Ovary (tissue), 3 donors: ENCODE measurements at regions not wholly inside any gene's neighbourhood (a gene's known extent, or its start where the extent isn't known, plus 50 kb on each side); places are given as distances from the start of the nearest gene placed in this dataset.

Source experiments
- EP300 ChIP-seq: sonication (generic); formaldehyde crosslinking; IDR thresholded peaks from one replicate; pipeline ENCODE4 v1.6.1; 2017; ENCODE audit warnings: antibody characterized with exemption
- POLR2A ChIP-seq: fragments of 450-650 bp; IDR thresholded peaks from one replicate; pipeline ENCODE4 v1.6.1; 2017; ENCODE audit warnings: antibody characterized with exemption, mild to moderate bottlenecking, moderate library complexity
- TF ChIP-seq, protein P1 (sequence below), 3 donors: fragments of 450-650 bp in 2 of 3; fragments of 200-600 bp in 1 of 3; IDR thresholded peaks; one replicate each; pipeline versions ENCODE4 v1.5.1 to v1.8.0; 2016 to 2022; ENCODE audit warnings: antibody characterized with exemption in 3 of 3, mild to moderate bottlenecking in 1 of 3
- donor health status: DM: no; HTN: no; CAD: no.

- TF ChIP-seq, protein P1, sequence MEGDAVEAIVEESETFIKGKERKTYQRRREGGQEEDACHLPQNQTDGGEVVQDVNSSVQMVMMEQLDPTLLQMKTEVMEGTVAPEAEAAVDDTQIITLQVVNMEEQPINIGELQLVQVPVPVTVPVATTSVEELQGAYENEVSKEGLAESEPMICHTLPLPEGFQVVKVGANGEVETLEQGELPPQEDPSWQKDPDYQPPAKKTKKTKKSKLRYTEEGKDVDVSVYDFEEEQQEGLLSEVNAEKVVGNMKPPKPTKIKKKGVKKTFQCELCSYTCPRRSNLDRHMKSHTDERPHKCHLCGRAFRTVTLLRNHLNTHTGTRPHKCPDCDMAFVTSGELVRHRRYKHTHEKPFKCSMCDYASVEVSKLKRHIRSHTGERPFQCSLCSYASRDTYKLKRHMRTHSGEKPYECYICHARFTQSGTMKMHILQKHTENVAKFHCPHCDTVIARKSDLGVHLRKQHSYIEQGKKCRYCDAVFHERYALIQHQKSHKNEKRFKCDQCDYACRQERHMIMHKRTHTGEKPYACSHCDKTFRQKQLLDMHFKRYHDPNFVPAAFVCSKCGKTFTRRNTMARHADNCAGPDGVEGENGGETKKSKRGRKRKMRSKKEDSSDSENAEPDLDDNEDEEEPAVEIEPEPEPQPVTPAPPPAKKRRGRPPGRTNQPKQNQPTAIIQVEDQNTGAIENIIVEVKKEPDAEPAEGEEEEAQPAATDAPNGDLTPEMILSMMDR (IDR thresholded peaks at IDR 0.05) = no peak
- TF ChIP-seq EP300 = no peak
- no peak for TF ChIP-seq POLR2A
Measured at GRCh38 chr1:199197695-199198094, 558.9 kb downstream of the PTPRC start.
